ENCODE measurements at regions not wholly inside any gene's neighbourhood (a gene's known extent, or its start where the extent isn't known, plus 50 kb on each side); places are given as distances from the start of the nearest gene placed in this dataset.

DNA sequence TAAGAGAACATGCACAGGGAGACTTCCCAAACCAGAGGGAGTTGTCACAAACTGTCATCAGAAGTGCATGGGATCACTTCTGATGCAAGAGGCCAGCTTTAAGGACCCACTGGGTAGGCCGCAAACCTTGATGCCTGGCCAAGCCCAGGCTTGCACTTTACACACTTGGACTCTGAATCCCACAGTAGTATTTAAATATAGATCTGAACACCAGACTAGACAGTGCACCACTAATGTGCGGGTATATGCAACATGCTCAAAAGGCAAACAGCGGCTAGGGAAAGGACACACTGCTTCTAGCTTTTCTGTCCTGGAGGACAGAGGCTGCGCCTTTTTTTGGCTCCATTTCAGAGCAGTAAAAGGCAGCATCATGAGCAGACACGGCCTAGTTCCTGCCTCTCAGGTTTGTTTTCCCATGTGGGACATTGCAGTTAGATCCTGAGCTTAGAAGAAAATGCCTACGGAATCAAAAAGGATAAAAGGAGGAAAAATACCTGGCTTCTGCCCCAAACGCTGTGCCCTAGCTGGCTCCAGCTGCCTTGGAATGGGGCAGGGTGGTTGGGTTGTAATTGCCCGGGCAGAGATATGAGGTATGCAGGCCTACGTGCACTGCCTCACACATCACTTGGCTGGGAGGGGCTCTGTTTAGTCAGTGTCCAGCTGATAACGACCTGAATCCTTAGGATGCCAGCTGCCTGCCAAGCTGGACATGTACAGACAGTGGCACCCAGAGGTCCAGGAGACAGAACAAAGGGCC, 84.5 kb upstream of the EGLN3 start (continued):
- TF ChIP-seq RARA (CRISPR knock-in tag; IDR thresholded peaks at IDR 0.05) (peak; percentile 82), RAD21 (CRISPR knock-in tag; IDR thresholded peaks at IDR 0.05) (no peak; the same call in 1 of the 2 replicates), FOXK2 (IDR thresholded peaks at IDR 0.05) (no peak), ZNF431 (CRISPR knock-in tag; IDR thresholded peaks at IDR 0.05; ENCODE audit: borderline replicate concordance, low read depth) (no peak), MYC (CRISPR knock-in tag; IDR thresholded peaks at IDR 0.05; ENCODE audit: borderline replicate concordance) (peak; percentile 80), KDM2A (CRISPR knock-in tag; IDR thresholded peaks at IDR 0.05; ENCODE audit: borderline replicate concordance, low read depth) (peak; percentile 59), SP5 (CRISPR knock-in tag; IDR thresholded peaks at IDR 0.05; ENCODE audit: borderline replicate concordance, low read depth) (peak; percentile 93), SCMH1 (CRISPR knock-in tag; IDR thresholded peaks at IDR 0.05; ENCODE audit: borderline replicate concordance) (no peak), ZNF20 (CRISPR knock-in tag; IDR thresholded peaks at IDR 0.05) (no peak), KDM1A (CRISPR knock-in tag; IDR thresholded peaks at IDR 0.05) (no peak; the same call in 1 of the 2 replicates), ZNF180 (CRISPR knock-in tag; IDR thresholded peaks at IDR 0.05; ENCODE audit: borderline replicate concordance, low read depth) (no peak), DPF2 (CRISPR knock-in tag; IDR thresholded peaks at IDR 0.05; ENCODE audit: borderline replicate concordance, low read depth) (peak; percentile 83; the same call in 1 of the 2 replicates), ZNF317 (CRISPR knock-in tag; IDR thresholded peaks at IDR 0.05) (peak; percentile 74), ZFP41 (CRISPR knock-in tag; IDR thresholded peaks at IDR 0.05; ENCODE audit: borderline replicate concordance) (peak; percentile 86), ERF (CRISPR knock-in tag; IDR thresholded peaks at IDR 0.05) (peak; percentile 83; the same call in 1 of the 2 replicates), SOX5 (CRISPR knock-in tag; IDR thresholded peaks at IDR 0.05; ENCODE audit: borderline replicate concordance) (peak; percentile 79; the same call in 1 of the 2 replicates), SRSF1 (optimal IDR thresholded peaks at IDR 0.05; ENCODE audit: low read depth, low read length) (peak; percentile 62), ZNF589 (CRISPR knock-in tag; conservative IDR thresholded peaks at IDR 0.05) (peak; percentile 40; the same call in 1 of the 2 replicates), TCF7L2 (IDR thresholded peaks at IDR 0.05; ENCODE audit: low read depth, low read length) (no peak), ZSCAN31 (CRISPR knock-in tag; IDR thresholded peaks at IDR 0.05; ENCODE audit: low read depth) (peak; percentile 40; the same call in 1 of the 2 replicates), STAG1 (CRISPR knock-in tag; IDR thresholded peaks at IDR 0.05) (peak; percentile 31), ZNF160 (CRISPR knock-in tag; IDR thresholded peaks at IDR 0.05) (peak; percentile 56; the same call in 1 of the 2 replicates), ZNF326 (CRISPR knock-in tag; IDR thresholded peaks at IDR 0.05; ENCODE audit: borderline replicate concordance) (no peak; the same call in 1 of the 2 replicates), ZNF501 (CRISPR knock-in tag; IDR thresholded peaks at IDR 0.05) (peak; percentile 97), ZNF841 (CRISPR knock-in tag; IDR thresholded peaks at IDR 0.05; ENCODE audit: borderline replicate concordance) (no peak), ZNF121 (CRISPR knock-in tag; IDR thresholded peaks at IDR 0.05) (peak; percentile 93), SP2 (CRISPR knock-in tag; IDR thresholded peaks at IDR 0.05) (no peak)
- TF ChIP-seq, protein P1, sequence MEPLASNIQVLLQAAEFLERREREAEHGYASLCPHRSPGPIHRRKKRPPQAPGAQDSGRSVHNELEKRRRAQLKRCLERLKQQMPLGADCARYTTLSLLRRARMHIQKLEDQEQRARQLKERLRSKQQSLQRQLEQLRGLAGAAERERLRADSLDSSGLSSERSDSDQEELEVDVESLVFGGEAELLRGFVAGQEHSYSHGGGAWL (CRISPR knock-in tag; IDR thresholded peaks at IDR 0.05): peak; percentile 58; the same call in 1 of the 2 replicates
- TF ChIP-seq, protein P2, sequence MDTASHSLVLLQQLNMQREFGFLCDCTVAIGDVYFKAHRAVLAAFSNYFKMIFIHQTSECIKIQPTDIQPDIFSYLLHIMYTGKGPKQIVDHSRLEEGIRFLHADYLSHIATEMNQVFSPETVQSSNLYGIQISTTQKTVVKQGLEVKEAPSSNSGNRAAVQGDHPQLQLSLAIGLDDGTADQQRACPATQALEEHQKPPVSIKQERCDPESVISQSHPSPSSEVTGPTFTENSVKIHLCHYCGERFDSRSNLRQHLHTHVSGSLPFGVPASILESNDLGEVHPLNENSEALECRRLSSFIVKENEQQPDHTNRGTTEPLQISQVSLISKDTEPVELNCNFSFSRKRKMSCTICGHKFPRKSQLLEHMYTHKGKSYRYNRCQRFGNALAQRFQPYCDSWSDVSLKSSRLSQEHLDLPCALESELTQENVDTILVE (CRISPR knock-in tag; IDR thresholded peaks at IDR 0.05): peak; percentile 66
- TF ChIP-seq, protein P3, sequence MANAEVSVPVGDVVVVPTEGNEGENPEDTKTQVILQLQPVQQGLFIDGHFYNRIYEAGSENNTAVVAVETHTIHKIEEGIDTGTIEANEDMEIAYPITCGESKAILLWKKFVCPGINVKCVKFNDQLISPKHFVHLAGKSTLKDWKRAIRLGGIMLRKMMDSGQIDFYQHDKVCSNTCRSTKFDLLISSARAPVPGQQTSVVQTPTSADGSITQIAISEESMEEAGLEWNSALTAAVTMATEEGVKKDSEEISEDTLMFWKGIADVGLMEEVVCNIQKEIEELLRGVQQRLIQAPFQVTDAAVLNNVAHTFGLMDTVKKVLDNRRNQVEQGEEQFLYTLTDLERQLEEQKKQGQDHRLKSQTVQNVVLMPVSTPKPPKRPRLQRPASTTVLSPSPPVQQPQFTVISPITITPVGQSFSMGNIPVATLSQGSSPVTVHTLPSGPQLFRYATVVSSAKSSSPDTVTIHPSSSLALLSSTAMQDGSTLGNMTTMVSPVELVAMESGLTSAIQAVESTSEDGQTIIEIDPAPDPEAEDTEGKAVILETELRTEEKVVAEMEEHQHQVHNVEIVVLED (CRISPR knock-in tag; IDR thresholded peaks at IDR 0.05; ENCODE audit: borderline replicate concordance): no peak; the same call in 1 of the 2 replicates

Measured in HepG2 (cell line).